CD4-positive, alpha-beta T cell treated with Interleukin-4 for 4 hours (primary cell): ENCODE measurements at regions not wholly inside any gene's neighbourhood (a gene's known extent, or its start where the extent isn't known, plus 50 kb on each side); places are given as distances from the start of the nearest gene placed in this dataset.
"Not testable (repeated sequence)": the region's sequence is repeated elsewhere in the genome, so short reads cannot be mapped to it uniquely, and the experiment has no call there.

Experiments used
- DNase-seq: peaks from one replicate; pipeline ENCODE4 v3.0.0-alpha.2; 2020

- no peak for DNase-seq
Observed at GRCh38 chr2:201568217-201568820, 75.0 kb downstream of the TMEM237 start.

DNA sequence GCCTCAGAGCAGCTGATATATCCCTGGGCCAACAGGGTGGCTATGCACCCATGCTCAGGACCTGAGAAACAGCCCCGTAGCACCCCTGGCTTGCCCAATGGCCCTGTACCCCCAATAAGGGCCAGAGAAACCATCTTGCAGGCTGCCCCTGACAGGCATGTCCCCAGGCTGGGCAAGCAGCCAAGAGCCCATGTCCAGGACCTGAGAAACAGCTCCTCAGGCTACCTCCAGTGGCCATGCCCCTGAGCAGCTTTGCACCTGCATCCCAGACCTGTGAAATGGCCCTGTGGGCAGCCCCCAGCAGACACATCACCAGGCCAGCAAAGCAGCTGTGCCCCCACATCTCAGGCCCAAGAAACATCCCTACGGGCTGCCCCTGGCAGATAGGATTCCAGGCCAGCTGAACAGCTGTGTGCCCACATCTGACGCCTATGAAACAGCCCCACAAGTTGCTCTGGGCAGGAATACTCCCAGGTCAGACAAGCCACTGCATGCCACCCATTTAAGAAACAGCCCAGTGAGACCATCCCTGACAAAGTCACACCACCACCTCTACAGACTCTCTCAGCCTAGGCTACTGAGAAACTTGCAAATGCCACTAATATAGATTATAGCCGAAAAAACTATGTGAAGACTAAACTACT is 84.1 kb downstream of the TMEM237 start:
- DNase-seq: no peak

DNA sequence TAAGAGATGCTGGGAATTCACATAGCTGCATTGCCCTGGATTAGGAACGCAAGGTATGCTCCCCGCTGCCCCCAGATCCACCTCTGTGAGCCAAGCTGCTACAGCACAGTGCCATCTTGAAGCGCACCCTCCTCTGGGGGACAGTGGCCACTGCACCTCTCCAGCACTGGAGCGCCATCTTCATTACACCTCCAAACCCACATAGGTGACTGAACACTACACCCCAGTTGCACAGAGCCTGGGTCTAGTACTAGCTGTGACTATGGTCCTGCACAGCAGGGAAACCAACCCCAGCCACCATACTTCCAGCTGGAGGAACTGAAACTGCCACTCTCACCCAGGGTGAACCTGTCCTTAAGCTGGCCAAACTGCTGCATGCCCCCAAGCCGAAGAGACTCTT is 84.6 kb downstream of the TMEM237 start:
- no peak for DNase-seq

DNA sequence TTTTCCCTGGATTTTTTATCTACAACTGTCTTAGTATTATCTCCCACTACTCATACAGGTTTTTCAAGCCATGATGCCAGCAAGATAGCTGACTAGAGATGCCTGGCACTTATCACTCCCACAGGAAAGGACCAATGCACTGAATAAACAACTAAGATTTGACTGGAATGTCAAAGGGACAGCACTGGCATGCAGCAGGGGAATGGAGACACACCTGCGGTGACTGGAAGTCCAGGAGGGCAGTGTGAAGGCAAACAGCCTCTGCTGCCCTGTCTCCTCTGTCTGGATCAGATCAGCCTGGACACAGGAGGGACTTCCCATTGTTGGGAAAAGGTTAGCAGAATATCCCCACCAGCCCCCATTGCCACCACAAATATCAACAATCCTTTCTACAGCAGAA is 85.1 kb downstream of the TMEM237 start:
- DNase-seq: no peak

DNA sequence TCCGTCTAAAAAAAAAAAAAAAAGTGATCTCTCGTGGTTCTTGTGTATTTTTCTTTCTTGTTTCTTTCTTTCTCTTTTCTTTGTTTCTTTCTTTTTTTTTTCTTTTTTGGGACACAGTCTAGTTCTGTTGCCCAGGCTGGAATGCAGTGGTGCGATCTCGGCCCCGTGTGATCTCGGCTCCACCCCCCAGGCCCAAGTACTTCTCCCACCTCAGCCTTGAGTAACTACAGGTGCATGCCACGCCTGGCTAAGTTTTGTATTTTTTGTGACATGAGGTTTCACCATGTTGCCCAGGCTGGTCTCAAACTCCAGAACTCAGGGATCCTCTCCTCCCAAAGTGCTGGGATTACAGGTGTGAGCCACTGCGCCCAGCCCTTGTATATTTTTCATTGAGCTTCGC is 91.4 kb downstream of the TMEM237 start:
- DNase-seq: no peak

DNA sequence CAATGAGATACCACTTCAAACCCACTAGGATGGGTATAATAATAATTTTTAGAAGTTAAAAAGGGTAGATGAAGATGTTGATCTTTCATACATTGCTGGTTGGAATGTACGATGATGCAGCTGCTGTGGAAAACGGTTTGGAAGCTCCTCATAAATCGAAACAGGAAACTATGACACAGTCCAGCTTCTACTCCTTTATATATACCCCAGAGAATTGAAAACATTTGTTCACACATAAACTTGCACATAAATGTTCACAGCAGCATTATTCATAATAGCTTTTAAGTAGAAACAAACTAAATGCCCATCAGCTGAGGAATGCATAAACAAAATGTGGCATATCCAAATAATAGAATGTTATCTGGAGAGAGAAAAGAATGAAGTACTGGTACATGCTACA is 95.0 kb downstream of the STRADB start:
- DNase-seq: no peak

GRCh38 chr2:201542291-201542690 is 90.8 kb downstream of the STRADB start:
- DNase-seq: no peak

GRCh38 chr2:201539271-201539670 is 87.7 kb downstream of the STRADB start:
- DNase-seq: not testable (repeated sequence)

DNA sequence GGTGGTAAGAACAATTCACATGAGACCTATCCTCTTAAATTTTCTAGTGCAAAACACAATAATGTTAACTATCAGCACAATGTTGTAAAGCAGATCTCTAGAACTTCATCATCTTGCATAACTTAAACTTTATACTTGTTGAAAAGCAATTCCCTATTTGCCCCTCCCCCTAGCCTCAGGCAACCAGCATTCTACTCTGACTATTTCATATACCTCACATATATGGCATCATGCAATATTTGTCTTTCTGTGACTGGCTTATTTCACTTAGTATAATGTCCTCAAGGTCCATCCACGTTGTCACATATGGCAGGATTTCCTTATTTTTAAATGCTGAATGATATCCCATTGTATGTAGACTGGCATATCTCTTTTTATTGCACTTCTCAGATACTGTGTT is 86.5 kb downstream of the STRADB start:
- DNase-seq: no peak

DNA sequence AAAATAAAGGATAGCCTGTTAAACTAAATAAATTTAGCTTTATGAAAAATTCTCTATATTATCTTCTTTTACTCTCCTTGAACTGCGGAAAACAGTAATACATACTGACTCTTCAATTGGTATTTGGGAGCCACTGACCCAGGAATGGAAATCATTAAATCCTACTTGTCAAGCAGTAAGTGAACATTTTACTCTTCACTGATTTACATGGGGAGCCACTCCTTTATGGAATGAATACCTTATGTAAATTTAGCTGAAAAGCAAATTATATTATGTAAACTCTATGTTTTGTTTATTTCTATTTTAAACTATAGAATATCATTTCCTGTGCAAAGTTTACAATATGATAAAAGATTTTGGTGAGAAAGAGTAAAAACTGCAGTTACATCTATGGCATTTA is 85.2 kb downstream of the STRADB start:
- DNase-seq: no peak

GRCh38 chr2:201536046-201536445 is 84.5 kb downstream of the STRADB start:
- no peak for DNase-seq

- peak; percentile 1 for DNase-seq
Observed at GRCh38 chr2:201532686-201533304, 81.3 kb downstream of the STRADB start.
